Astrocyte (in vitro differentiated cells and primary cell): ENCODE measurements at regions not wholly inside any gene's neighbourhood (a gene's known extent, or its start where the extent isn't known, plus 50 kb on each side); places are given as distances from the start of the nearest gene placed in this dataset.

Experiments
- EZH2 ChIP-seq: IDR thresholded peaks from 2 replicates; pipeline ENCODE4 v1.6.1; 2012; ENCODE audit warnings: mild to moderate bottlenecking, low read length, inconsistent platforms; ENCODE audit not compliant: insufficient read depth
- TF ChIP-seq, protein P1 (sequence below): IDR thresholded peaks from 2 replicates; pipeline ENCODE4 v1.5.1; 2011; ENCODE audit warnings: low read depth, mild to moderate bottlenecking, inconsistent platforms, low read length, moderate library complexity; ENCODE audit not compliant: insufficient read depth

DNA sequence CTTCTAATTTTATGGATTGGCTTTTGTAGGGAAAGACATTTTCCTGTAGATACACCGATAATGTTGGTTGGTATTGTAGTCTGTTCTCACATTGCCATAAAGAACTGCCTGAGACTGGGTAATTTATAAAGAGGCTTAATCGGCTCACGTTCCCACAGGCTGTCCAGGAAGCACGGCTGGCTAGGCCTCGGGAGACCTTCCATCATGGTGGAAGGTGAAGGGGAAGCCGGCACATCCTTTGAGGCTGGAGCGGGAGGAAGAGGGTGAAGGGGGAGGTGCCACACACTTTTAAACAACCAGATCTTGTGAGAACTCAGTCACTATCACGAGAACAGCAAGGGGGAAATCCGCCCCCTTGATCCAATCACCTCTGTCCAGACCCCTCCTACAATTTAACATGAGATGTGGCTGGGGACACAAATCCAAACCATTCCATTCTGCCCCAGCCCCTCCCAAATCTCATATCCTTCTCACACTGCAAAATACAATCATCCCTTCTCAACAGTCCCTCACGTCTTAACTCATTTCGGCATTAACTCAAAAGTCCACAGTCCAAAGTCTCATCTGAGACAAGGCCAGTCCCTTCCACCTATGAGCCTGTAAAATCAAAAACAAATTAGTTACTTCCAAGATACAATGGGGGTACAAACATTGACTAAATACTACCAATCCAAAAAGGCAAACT lies 66.7 kb upstream of the EIF5 start:
- TF ChIP-seq, protein P1, sequence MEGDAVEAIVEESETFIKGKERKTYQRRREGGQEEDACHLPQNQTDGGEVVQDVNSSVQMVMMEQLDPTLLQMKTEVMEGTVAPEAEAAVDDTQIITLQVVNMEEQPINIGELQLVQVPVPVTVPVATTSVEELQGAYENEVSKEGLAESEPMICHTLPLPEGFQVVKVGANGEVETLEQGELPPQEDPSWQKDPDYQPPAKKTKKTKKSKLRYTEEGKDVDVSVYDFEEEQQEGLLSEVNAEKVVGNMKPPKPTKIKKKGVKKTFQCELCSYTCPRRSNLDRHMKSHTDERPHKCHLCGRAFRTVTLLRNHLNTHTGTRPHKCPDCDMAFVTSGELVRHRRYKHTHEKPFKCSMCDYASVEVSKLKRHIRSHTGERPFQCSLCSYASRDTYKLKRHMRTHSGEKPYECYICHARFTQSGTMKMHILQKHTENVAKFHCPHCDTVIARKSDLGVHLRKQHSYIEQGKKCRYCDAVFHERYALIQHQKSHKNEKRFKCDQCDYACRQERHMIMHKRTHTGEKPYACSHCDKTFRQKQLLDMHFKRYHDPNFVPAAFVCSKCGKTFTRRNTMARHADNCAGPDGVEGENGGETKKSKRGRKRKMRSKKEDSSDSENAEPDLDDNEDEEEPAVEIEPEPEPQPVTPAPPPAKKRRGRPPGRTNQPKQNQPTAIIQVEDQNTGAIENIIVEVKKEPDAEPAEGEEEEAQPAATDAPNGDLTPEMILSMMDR: no peak
- TF ChIP-seq EZH2: no peak
